DOHH2 (cell line): ENCODE measurements at regions not wholly inside any gene's neighbourhood (a gene's known extent, or its start where the extent isn't known, plus 50 kb on each side); places are given as distances from the start of the nearest gene placed in this dataset.

Source experiments
- H3F3A ChIP-seq: fragments of 200-600 bp; sonication (generic), shearing (Covaris generic); 2 replicates; pipeline ENCODE4 v1.6.0; 2016; ENCODE audit warnings: antibody characterized with exemption, mild to moderate bottlenecking; ENCODE audit not compliant: control insufficient read depth, insufficient read depth
- H3K27ac ChIP-seq: fragments of 200-600 bp; sonication (generic); 2 replicates; pipeline ENCODE4 v1.5.1; 2014; ENCODE audit warnings: low read depth, mild to moderate bottlenecking, low read length, moderate library complexity
- H3K27me3 ChIP-seq: fragments of 200-600 bp; sonication (generic); 2 replicates; pipeline ENCODE4 v1.6.1; 2014; ENCODE audit warnings: mild to moderate bottlenecking, low read length, mixed read lengths; ENCODE audit not compliant: control insufficient read depth
- H3K36me3 ChIP-seq: fragments of 200-600 bp; sonication (generic); 2 replicates; pipeline ENCODE4 v1.6.1; 2014; ENCODE audit warnings: mild to moderate bottlenecking, low read length, moderate library complexity, mixed read lengths; ENCODE audit not compliant: control insufficient read depth
- H3K4me1 ChIP-seq: fragments of 200-600 bp; sonication (generic); 2 replicates; pipeline ENCODE4 v1.6.1; 2014; ENCODE audit warnings: mild to moderate bottlenecking, low read length, mixed read lengths; ENCODE audit not compliant: control insufficient read depth
- H3K4me2 ChIP-seq: fragments of 200-600 bp; sonication (generic); 2 replicates; pipeline ENCODE4 v1.6.0; 2014; ENCODE audit warnings: mild to moderate bottlenecking, low read length, moderate library complexity
- H3K4me3 ChIP-seq: fragments of 200-600 bp; sonication (generic); 2 replicates; pipeline ENCODE4 v1.5.1; 2014; ENCODE audit warnings: mild to moderate bottlenecking, low read length, mixed read lengths
- H3K79me2 ChIP-seq: fragments of 200-600 bp; sonication (generic); 2 replicates; pipeline ENCODE4 v1.6.1; 2014; ENCODE audit warnings: mild to moderate bottlenecking, low read length, mixed read lengths; ENCODE audit not compliant: control insufficient read depth
- H3K9me2 ChIP-seq: fragments of 200-600 bp; sonication (generic); replicated peaks from 2 replicates; pipeline ENCODE4 v1.6.1; 2014; ENCODE audit warnings: mild to moderate bottlenecking, low read length, mixed read lengths; ENCODE audit not compliant: control insufficient read depth
- H3K9me3 ChIP-seq: fragments of 200-600 bp; sonication (generic); 2 replicates; pipeline ENCODE4 v1.6.1; 2014; ENCODE audit warnings: antibody characterized with exemption, low read length, mixed read lengths; ENCODE audit not compliant: control insufficient read depth, insufficient read depth
- H4K20me1 ChIP-seq: fragments of 200-600 bp; sonication (generic); 2 replicates; pipeline ENCODE4 v1.6.0; 2014; ENCODE audit warnings: low read depth, mild to moderate bottlenecking, antibody characterized with exemption, low read length, moderate library complexity; ENCODE audit not compliant: control insufficient read depth, insufficient read depth
- EZH2phosphoT487 ChIP-seq: fragments of 200-600 bp; sonication (generic); IDR thresholded peaks from 2 replicates; pipeline ENCODE4 v1.6.1; 2017; ENCODE audit warnings: borderline replicate concordance, mild to moderate bottlenecking, antibody characterized with exemption, low read length, moderate library complexity, mixed read lengths
- TF ChIP-seq, protein P1 (sequence below): fragments of 200-600 bp; sonication (generic); IDR thresholded peaks from one replicate; pipeline ENCODE4 v1.5.1; 2014; ENCODE audit warnings: antibody characterized with exemption, mild to moderate bottlenecking, low read depth, low read length; ENCODE audit not compliant: poor library complexity, severe bottlenecking

DNA sequence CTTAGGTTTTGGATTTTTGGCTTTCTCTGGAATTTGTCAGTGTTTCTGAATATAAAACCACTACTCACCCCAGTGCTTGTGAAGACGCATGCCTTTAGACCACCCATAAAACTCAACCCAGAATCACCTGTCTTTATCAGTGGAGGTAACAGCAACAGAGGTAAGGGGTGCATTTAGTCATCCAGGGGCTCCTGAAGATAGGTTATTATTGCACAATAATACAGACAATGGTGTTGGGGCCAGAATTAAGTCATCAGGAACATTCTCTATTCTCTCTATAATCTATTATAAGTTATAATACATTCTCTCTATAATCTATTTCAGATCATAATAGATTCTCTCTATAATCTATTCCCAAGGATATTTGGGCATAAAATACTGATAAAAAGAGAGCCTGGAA, 100.2 kb upstream of the KCNQ5 start:
- Histone ChIP-seq H4K20me1 (no peaks in the 10 kb centered on the region), H3K9me3 (no peaks in the 10 kb centered on the region), H3K79me2 (no peaks in the 10 kb centered on the region), H3K36me3 (no peaks in the 10 kb centered on the region), H3K4me3 (no peak overlapping the region), H3K4me1 (no peaks in the 10 kb centered on the region), H3K27me3 (no peaks in the 10 kb centered on the region), H3K27ac (no peak overlapping the region), H3K4me2 (no peak overlapping the region), H3F3A (no peaks in the 10 kb centered on the region), H3K9me2 (no peaks in the 10 kb centered on the region)
- TF ChIP-seq, protein P1, sequence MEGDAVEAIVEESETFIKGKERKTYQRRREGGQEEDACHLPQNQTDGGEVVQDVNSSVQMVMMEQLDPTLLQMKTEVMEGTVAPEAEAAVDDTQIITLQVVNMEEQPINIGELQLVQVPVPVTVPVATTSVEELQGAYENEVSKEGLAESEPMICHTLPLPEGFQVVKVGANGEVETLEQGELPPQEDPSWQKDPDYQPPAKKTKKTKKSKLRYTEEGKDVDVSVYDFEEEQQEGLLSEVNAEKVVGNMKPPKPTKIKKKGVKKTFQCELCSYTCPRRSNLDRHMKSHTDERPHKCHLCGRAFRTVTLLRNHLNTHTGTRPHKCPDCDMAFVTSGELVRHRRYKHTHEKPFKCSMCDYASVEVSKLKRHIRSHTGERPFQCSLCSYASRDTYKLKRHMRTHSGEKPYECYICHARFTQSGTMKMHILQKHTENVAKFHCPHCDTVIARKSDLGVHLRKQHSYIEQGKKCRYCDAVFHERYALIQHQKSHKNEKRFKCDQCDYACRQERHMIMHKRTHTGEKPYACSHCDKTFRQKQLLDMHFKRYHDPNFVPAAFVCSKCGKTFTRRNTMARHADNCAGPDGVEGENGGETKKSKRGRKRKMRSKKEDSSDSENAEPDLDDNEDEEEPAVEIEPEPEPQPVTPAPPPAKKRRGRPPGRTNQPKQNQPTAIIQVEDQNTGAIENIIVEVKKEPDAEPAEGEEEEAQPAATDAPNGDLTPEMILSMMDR: no peak
- TF ChIP-seq EZH2phosphoT487: no peak

DNA sequence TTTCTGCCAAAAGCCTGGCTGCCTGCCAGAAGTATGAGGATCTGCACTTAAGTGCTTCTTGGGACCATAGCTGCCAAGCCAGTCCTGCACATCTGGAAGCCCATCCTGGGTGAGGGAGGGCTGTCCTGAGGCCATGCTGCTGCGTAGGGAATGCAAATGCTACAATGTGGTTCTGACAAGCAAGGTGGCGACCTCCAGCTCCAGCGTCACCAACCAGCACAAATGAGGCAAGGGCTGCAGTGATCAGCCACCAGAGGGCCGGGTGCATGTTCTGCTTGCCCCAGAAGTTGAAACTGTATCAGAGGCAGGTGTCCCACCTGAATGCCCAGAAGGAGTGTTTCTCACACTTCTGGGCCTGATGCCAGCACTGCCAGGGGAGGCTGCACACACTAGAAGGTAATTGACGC, 99.1 kb upstream of the KCNQ5 start:
- Histone ChIP-seq H3K9me3 (no peaks in the 10 kb centered on the region), H3K4me3 (no peak overlapping the region), H3K4me1 (no peaks in the 10 kb centered on the region), H3K27ac (no peak overlapping the region), H3K9me2 (no peaks in the 10 kb centered on the region), H3F3A (no peaks in the 10 kb centered on the region), H3K79me2 (no peaks in the 10 kb centered on the region), H3K27me3 (no peaks in the 10 kb centered on the region), H4K20me1 (no peaks in the 10 kb centered on the region), H3K36me3 (no peaks in the 10 kb centered on the region), H3K4me2 (no peak overlapping the region)
- no peak for TF ChIP-seq EZH2phosphoT487
- TF ChIP-seq, protein P1: peak; percentile 53

DNA sequence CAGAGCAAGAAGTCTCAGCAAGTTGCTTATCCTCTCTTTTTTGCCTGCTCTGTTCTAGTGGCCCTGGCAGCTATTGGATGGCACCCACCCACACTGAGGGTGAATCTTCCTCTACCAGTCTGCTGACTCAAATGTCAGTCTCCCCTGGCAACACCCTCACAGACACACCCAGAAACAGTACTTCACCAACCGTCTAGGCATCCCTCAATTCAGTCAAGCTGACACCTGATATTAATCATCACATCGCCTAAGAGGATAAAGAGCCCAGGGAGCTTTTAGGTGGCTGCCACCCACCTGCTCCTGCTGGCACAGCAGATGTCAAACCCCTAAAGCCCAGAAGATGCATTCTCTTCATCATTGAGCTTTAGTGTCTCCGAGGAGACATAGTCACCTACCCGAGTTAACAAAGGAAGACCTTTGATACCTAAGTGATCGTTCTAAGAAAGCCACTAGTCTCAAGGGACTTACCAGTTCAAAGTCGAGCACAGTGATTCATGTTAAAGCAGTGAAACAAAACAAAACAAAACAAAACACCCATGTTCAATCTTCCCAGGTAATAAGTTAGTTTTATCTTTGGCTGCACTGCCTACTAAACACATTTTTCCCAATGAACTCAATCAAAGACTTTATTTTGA, 97.7 kb upstream of the KCNQ5 start:
- no peaks in the 10 kb centered on the region for H3K36me3 ChIP-seq
- H3K4me1 ChIP-seq: no peaks in the 10 kb centered on the region
- H3K9me3 ChIP-seq: no peaks in the 10 kb centered on the region
- no peak overlapping the region for H3K4me3 ChIP-seq
- H3K4me2 ChIP-seq: no peak overlapping the region
- no peaks in the 10 kb centered on the region for H3F3A ChIP-seq
- H3K27me3 ChIP-seq: no peaks in the 10 kb centered on the region
- H3K9me2 ChIP-seq: no peaks in the 10 kb centered on the region
- TF ChIP-seq, protein P1: no peak
- no peak for TF ChIP-seq EZH2phosphoT487
- no peaks in the 10 kb centered on the region for H4K20me1 ChIP-seq
- no peak overlapping the region for H3K27ac ChIP-seq
- no peaks in the 10 kb centered on the region for H3K79me2 ChIP-seq
